GM12878 (cell line): ENCODE measurements at regions not wholly inside any gene's neighbourhood (a gene's known extent, or its start where the extent isn't known, plus 50 kb on each side); places are given as distances from the start of the nearest gene placed in this dataset.

Experiments
- CBX3 ChIP-seq: fragments of 200-600 bp; sonication (generic); IDR thresholded peaks from 2 replicates; pipeline ENCODE4 v1.6.1; 2016; ENCODE audit warnings: low read depth, borderline replicate concordance
- CHD4 ChIP-seq: fragments of 200-600 bp; sonication (generic); IDR thresholded peaks from 2 replicates; pipeline ENCODE4 v1.6.1; 2016; ENCODE audit warnings: mild to moderate bottlenecking
- CREB1 ChIP-seq: IDR thresholded peaks from 2 replicates; pipeline ENCODE4 v1.6.1; 2012; ENCODE audit warnings: low read depth, mild to moderate bottlenecking, inconsistent platforms
- FOS ChIP-seq: IDR thresholded peaks from 3 replicates; pipeline ENCODE4 v1.6.1; 2011; ENCODE audit warnings: borderline replicate concordance; ENCODE audit not compliant: insufficient read length; ENCODE audit errors: extremely low read depth
- GABPA ChIP-seq: IDR thresholded peaks from 2 replicates; pipeline ENCODE4 v1.6.1; 2014; ENCODE audit warnings: antibody characterized with exemption, low read depth, mild to moderate bottlenecking, inconsistent platforms
- JUND ChIP-seq: IDR thresholded peaks from 2 replicates; pipeline ENCODE4 v1.6.1; 2012; ENCODE audit warnings: low read depth, mild to moderate bottlenecking, low read length, improper control_type of control experiment, moderate library complexity
- MYC ChIP-seq: IDR thresholded peaks from 2 replicates; pipeline ENCODE4 v1.6.1; 2011; ENCODE audit warnings: mild to moderate bottlenecking, low read length, moderate library complexity, inconsistent platforms; ENCODE audit not compliant: insufficient read depth, insufficient replicate concordance, insufficient read length, severe bottlenecking
- NFXL1 ChIP-seq: fragments of 450-650 bp; IDR thresholded peaks from 2 replicates; pipeline ENCODE4 v1.6.1; 2017; ENCODE audit warnings: antibody characterized with exemption, mild to moderate bottlenecking, borderline replicate concordance
- PML ChIP-seq: IDR thresholded peaks from 2 replicates; pipeline ENCODE4 v1.6.1; 2012; ENCODE audit warnings: low read length, inconsistent platforms
- POLR2A ChIP-seq: IDR thresholded peaks from 2 replicates; pipeline ENCODE4 v1.6.1; 2011; ENCODE audit warnings: low read depth, mild to moderate bottlenecking, low read length
- SIN3A ChIP-seq: IDR thresholded peaks from 2 replicates; pipeline ENCODE4 v1.6.1; 2012; ENCODE audit warnings: low read depth, low read length, improper control_type of control experiment
- SIX5 ChIP-seq: IDR thresholded peaks from 2 replicates; pipeline ENCODE4 v1.6.1; 2011; ENCODE audit warnings: mild to moderate bottlenecking, low read depth, low read length, moderate library complexity; ENCODE audit not compliant: severe bottlenecking
- SRF ChIP-seq, 2 experiments: IDR thresholded peaks; 2 replicates each; pipeline ENCODE4 v1.6.1; 2011; ENCODE audit warnings: low read depth in 2 of 2, low read length in 2 of 2, mild to moderate bottlenecking in 1 of 2, moderate library complexity in 1 of 2
- TF ChIP-seq, protein P1 (sequence below), 3 experiments: IDR thresholded peaks in 2 of 3; conservative IDR thresholded peaks in 1 of 3; 2 replicates each; pipeline ENCODE4 v1.5.1; 2011; ENCODE audit warnings: low read depth in 3 of 3, low read length in 3 of 3, mild to moderate bottlenecking in 3 of 3, control low read depth in 2 of 3, moderate library complexity in 2 of 3, inconsistent platforms in 1 of 3, mixed read lengths in 1 of 3; ENCODE audit not compliant: control insufficient read depth in 2 of 3, insufficient read depth in 1 of 3; ENCODE audit errors: extremely low read depth in 1 of 3

- no peak for TF ChIP-seq SIN3A
- TF ChIP-seq GABPA, result no peak
- no peak for TF ChIP-seq FOS
- TF ChIP-seq SRF (IDR thresholded peaks at IDR 0.05; ENCODE audit: low read depth in 2 of 2, low read length in 2 of 2), result no peak
- no peak for TF ChIP-seq JUND
- TF ChIP-seq PML, result no peak
- no peak for TF ChIP-seq SIX5
- no peak for TF ChIP-seq CBX3
- no peak for TF ChIP-seq POLR2A
- TF ChIP-seq, protein P1, sequence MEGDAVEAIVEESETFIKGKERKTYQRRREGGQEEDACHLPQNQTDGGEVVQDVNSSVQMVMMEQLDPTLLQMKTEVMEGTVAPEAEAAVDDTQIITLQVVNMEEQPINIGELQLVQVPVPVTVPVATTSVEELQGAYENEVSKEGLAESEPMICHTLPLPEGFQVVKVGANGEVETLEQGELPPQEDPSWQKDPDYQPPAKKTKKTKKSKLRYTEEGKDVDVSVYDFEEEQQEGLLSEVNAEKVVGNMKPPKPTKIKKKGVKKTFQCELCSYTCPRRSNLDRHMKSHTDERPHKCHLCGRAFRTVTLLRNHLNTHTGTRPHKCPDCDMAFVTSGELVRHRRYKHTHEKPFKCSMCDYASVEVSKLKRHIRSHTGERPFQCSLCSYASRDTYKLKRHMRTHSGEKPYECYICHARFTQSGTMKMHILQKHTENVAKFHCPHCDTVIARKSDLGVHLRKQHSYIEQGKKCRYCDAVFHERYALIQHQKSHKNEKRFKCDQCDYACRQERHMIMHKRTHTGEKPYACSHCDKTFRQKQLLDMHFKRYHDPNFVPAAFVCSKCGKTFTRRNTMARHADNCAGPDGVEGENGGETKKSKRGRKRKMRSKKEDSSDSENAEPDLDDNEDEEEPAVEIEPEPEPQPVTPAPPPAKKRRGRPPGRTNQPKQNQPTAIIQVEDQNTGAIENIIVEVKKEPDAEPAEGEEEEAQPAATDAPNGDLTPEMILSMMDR (IDR thresholded peaks at IDR 0.05 in 2 of 3, conservative IDR thresholded peaks at IDR 0.05 in 1 of 3; ENCODE audit: control insufficient read depth in 2 of 3, extremely low read depth in 1 of 3, insufficient read depth in 1 of 3, low read depth in 3 of 3, low read length in 3 of 3), result no peak
- TF ChIP-seq MYC, result no peak
- TF ChIP-seq CHD4, result no peak
- no peak for TF ChIP-seq CREB1
- TF ChIP-seq NFXL1, result no peak
Measured at GRCh38 chr6:10310826-10311225, 104.0 kb downstream of the TFAP2A start.
